ENCODE measurements at regions not wholly inside any gene's neighbourhood (a gene's known extent, or its start where the extent isn't known, plus 50 kb on each side); places are given as distances from the start of the nearest gene placed in this dataset.

- intact Hi-C loops (cut with micrococcal nuclease; ENCODE audit: unreplicated experiment), result no loop called here
- CTCF ChIA-PET, result no interaction called here
- H3K9me3 Mint-ChIP-seq (ENCODE audit: low read depth, unreplicated experiment), result no peaks in the 10 kb centered on the region
- H3K4me1 Mint-ChIP-seq (ENCODE audit: low read depth, unreplicated experiment), result peaks cover 11% of the 10 kb centered on the region
- no peak for DNase-seq
- H3K4me3 Mint-ChIP-seq (ENCODE audit: low read depth, unreplicated experiment), result no peak overlapping the region
- no peak for TF ChIP-seq CTCF (IDR thresholded peaks at IDR 0.05; ENCODE audit: unreplicated experiment)
- BruUV-seq (replicated peaks), result no TSS peak
- no peaks in the 10 kb centered on the region for H3K27me3 Mint-ChIP-seq (ENCODE audit: unreplicated experiment)
- H3K36me3 Mint-ChIP-seq (ENCODE audit: insufficient read depth, unreplicated experiment), result no peaks in the 10 kb centered on the region
- H3K27ac Mint-ChIP-seq (ENCODE audit: unreplicated experiment), result no peak overlapping the region
Observed at GRCh38 chr12:86601550-86602308, 345.5 kb upstream of the MGAT4C start.

GRCh38 chr12:86600664-86601231 lies 344.6 kb upstream of the MGAT4C start:
- Mint-ChIP-seq H3K36me3 (ENCODE audit: insufficient read depth, unreplicated experiment) (no peaks in the 10 kb centered on the region), H3K4me1 (ENCODE audit: low read depth, unreplicated experiment) (peaks cover 11% of the 10 kb centered on the region), H3K27ac (ENCODE audit: unreplicated experiment) (no peak overlapping the region), H3K9me3 (ENCODE audit: low read depth, unreplicated experiment) (no peaks in the 10 kb centered on the region), H3K4me3 (ENCODE audit: low read depth, unreplicated experiment) (no peak overlapping the region), H3K27me3 (ENCODE audit: unreplicated experiment) (no peaks in the 10 kb centered on the region)
- no peak for DNase-seq
- no peak for TF ChIP-seq CTCF (IDR thresholded peaks at IDR 0.05; ENCODE audit: unreplicated experiment)
- intact Hi-C loops (cut with micrococcal nuclease; ENCODE audit: unreplicated experiment), result no loop called here
- CTCF ChIA-PET, result no interaction called here
- BruUV-seq (replicated peaks), result no TSS peak

- H3K27me3 Mint-ChIP-seq (ENCODE audit: unreplicated experiment), result no peaks in the 10 kb centered on the region
- no peaks in the 10 kb centered on the region for H3K9me3 Mint-ChIP-seq (ENCODE audit: low read depth, unreplicated experiment)
- peaks cover 11% of the 10 kb centered on the region for H3K4me1 Mint-ChIP-seq (ENCODE audit: low read depth, unreplicated experiment)
- intact Hi-C loops (cut with micrococcal nuclease; ENCODE audit: unreplicated experiment), result no loop called here
- H3K4me3 Mint-ChIP-seq (ENCODE audit: low read depth, unreplicated experiment), result no peak overlapping the region
- CTCF ChIA-PET, result no interaction called here
- DNase-seq, result no peak
- no peaks in the 10 kb centered on the region for H3K36me3 Mint-ChIP-seq (ENCODE audit: insufficient read depth, unreplicated experiment)
- H3K27ac Mint-ChIP-seq (ENCODE audit: unreplicated experiment), result no peak overlapping the region
- no peak for TF ChIP-seq CTCF (IDR thresholded peaks at IDR 0.05; ENCODE audit: unreplicated experiment)
- BruUV-seq (replicated peaks), result no TSS peak
Observed at GRCh38 chr12:86597431-86597830, 341.2 kb upstream of the MGAT4C start.

- intact Hi-C loops (cut with micrococcal nuclease; ENCODE audit: unreplicated experiment), result no loop called here
- Mint-ChIP-seq H3K36me3 (ENCODE audit: insufficient read depth, unreplicated experiment) (no peaks in the 10 kb centered on the region), H3K27ac (ENCODE audit: unreplicated experiment) (no peak overlapping the region), H3K4me1 (ENCODE audit: low read depth, unreplicated experiment) (no peaks in the 10 kb centered on the region), H3K27me3 (ENCODE audit: unreplicated experiment) (no peaks in the 10 kb centered on the region), H3K9me3 (ENCODE audit: low read depth, unreplicated experiment) (no peaks in the 10 kb centered on the region), H3K4me3 (ENCODE audit: low read depth, unreplicated experiment) (no peak overlapping the region)
- BruUV-seq (replicated peaks), result no TSS peak
- CTCF ChIA-PET, result no interaction called here
- DNase-seq, result no peak
- no peak for TF ChIP-seq CTCF (IDR thresholded peaks at IDR 0.05; ENCODE audit: unreplicated experiment)
Observed at GRCh38 chr12:86590296-86590695, 334.1 kb upstream of the MGAT4C start.
